ENCODE measurements at regions not wholly inside any gene's neighbourhood (a gene's known extent, or its start where the extent isn't known, plus 50 kb on each side); places are given as distances from the start of the nearest gene placed in this dataset.

- Histone ChIP-seq H3K9ac (no peak overlapping the region), H2AFZ (ENCODE audit: low read depth) (no peak overlapping the region), H3K4me1 (ENCODE audit: control insufficient read depth in 1 of 2, insufficient read depth in 2 of 2, low read depth in 1 of 2, low read length in 1 of 2) (no peaks in the 10 kb centered on the region), H3K27me3 (ENCODE audit: insufficient read depth) (no peaks in the 10 kb centered on the region), H3K27ac (ENCODE audit: low read depth in 2 of 2, low read length in 1 of 2) (no peak overlapping the region), H3K4me2 (no peak overlapping the region), H4K20me1 (ENCODE audit: insufficient read depth) (no peaks in the 10 kb centered on the region), H3K36me3 (replicated peaks in 1 of 2; ENCODE audit: control insufficient read depth in 1 of 2, insufficient read depth in 2 of 2, low read length in 1 of 2) (no peaks in the 10 kb centered on the region), H3F3A (replicated peaks; ENCODE audit: insufficient read depth) (no peaks in the 10 kb centered on the region), H3K79me2 (ENCODE audit: insufficient read depth) (no peaks in the 10 kb centered on the region), H3K9me3 (no peaks in the 10 kb centered on the region), H3K9me2 (no peaks in the 10 kb centered on the region), H3K4me3 (ENCODE audit: low read depth in 2 of 2, low read length in 1 of 2) (no peak overlapping the region)
- no peak for DNase-seq
- 27% methylated on average over 1 of the region's 1 CpG for WGBS (ENCODE audit: low lambda C conversion rate)
- TF ChIP-seq TAF1 (IDR thresholded peaks at IDR 0.05; ENCODE audit: borderline replicate concordance, low read depth, low read length) (no peak), EZH2phosphoT487 (IDR thresholded peaks at IDR 0.05; ENCODE audit: borderline replicate concordance, low read depth) (no peak), REST (IDR thresholded peaks at IDR 0.05; ENCODE audit: low read depth, low read length) (no peak), CTCF (IDR thresholded peaks at IDR 0.05) (no peak), TCF12 (IDR thresholded peaks at IDR 0.05) (no peak), MEF2A (IDR thresholded peaks at IDR 0.05; ENCODE audit: borderline replicate concordance, low read depth) (no peak), SIN3A (IDR thresholded peaks at IDR 0.05; ENCODE audit: borderline replicate concordance, low read depth, low read length) (no peak), USF1 (IDR thresholded peaks at IDR 0.05; ENCODE audit: borderline replicate concordance, low read depth) (no peak), JUND (IDR thresholded peaks at IDR 0.05) (no peak)
- ChIA-PET POLR2A (no interaction called here), CTCF (no interaction called here)
Observed at GRCh38 chr5:175107028-175107588, 336.9 kb downstream of the DRD1 start.

GRCh38 chr5:175104677-175105076 is 339.3 kb downstream of the DRD1 start:
- Histone ChIP-seq H3K27me3 (ENCODE audit: insufficient read depth) (no peaks in the 10 kb centered on the region), H3K9me3 (no peaks in the 10 kb centered on the region), H3K4me3 (ENCODE audit: low read depth in 2 of 2, low read length in 1 of 2) (no peak overlapping the region), H3F3A (replicated peaks; ENCODE audit: insufficient read depth) (no peaks in the 10 kb centered on the region), H4K20me1 (ENCODE audit: insufficient read depth) (no peaks in the 10 kb centered on the region), H3K9me2 (no peaks in the 10 kb centered on the region), H3K36me3 (replicated peaks in 1 of 2; ENCODE audit: control insufficient read depth in 1 of 2, insufficient read depth in 2 of 2, low read length in 1 of 2) (no peaks in the 10 kb centered on the region), H3K4me1 (ENCODE audit: control insufficient read depth in 1 of 2, insufficient read depth in 2 of 2, low read depth in 1 of 2, low read length in 1 of 2) (no peaks in the 10 kb centered on the region), H2AFZ (ENCODE audit: low read depth) (no peak overlapping the region), H3K9ac (no peak overlapping the region), H3K27ac (ENCODE audit: low read depth in 2 of 2, low read length in 1 of 2) (no peak overlapping the region), H3K4me2 (no peak overlapping the region), H3K79me2 (ENCODE audit: insufficient read depth) (no peaks in the 10 kb centered on the region)
- POLR2A ChIA-PET = no interaction called here
- CTCF ChIA-PET = no interaction called here
- DNase-seq = no peak
- WGBS (ENCODE audit: low lambda C conversion rate) = 3% methylated on average over 7 of the region's 7 CpGs
- TF ChIP-seq CHD2 (IDR thresholded peaks at IDR 0.05; ENCODE audit: low read length, partially characterized antibody) (no peak), FOXM1 (IDR thresholded peaks at IDR 0.05; ENCODE audit: low read depth) (no peak), MEF2A (IDR thresholded peaks at IDR 0.05; ENCODE audit: borderline replicate concordance, low read depth) (no peak), YY1 (IDR thresholded peaks at IDR 0.05; ENCODE audit: low read depth) (no peak), EZH2phosphoT487 (IDR thresholded peaks at IDR 0.05; ENCODE audit: borderline replicate concordance, low read depth) (no peak), GATA2 (CRISPR knock-in tag; IDR thresholded peaks at IDR 0.05) (no peak), NRF1 (IDR thresholded peaks at IDR 0.05; ENCODE audit: low read depth, low read length) (no peak), RXRA (IDR thresholded peaks at IDR 0.05; ENCODE audit: borderline replicate concordance, low read depth) (no peak), TAF1 (IDR thresholded peaks at IDR 0.05; ENCODE audit: borderline replicate concordance, low read depth, low read length) (no peak), RCOR1 (IDR thresholded peaks at IDR 0.05; ENCODE audit: low read length) (no peak), FOXJ3 (CRISPR knock-in tag; IDR thresholded peaks at IDR 0.05) (no peak), SIN3A (IDR thresholded peaks at IDR 0.05; ENCODE audit: borderline replicate concordance, low read depth, low read length) (no peak), USF1 (IDR thresholded peaks at IDR 0.05; ENCODE audit: borderline replicate concordance, low read depth) (no peak), ELF1 (IDR thresholded peaks at IDR 0.05) (no peak), SMC3 (IDR thresholded peaks at IDR 0.05; ENCODE audit: low read depth, low read length) (no peak)

Data from SK-N-SH (cell line).